IPS DF 6.9 (cell line): ENCODE measurements at regions not wholly inside any gene's neighbourhood (a gene's known extent, or its start where the extent isn't known, plus 50 kb on each side); places are given as distances from the start of the nearest gene placed in this dataset.
"Not testable (repeated sequence)": the region's sequence is repeated elsewhere in the genome, so short reads cannot be mapped to it uniquely, and the experiment has no call there.

Source experiments
- DNase-seq: peaks from one replicate; pipeline ENCODE4 v3.0.0-alpha.2; 2013; ENCODE audit warnings: low read depth, low spot score
- H3K27ac ChIP-seq: one replicate; pipeline ENCODE4 v1.5.1; 2013; ENCODE audit warnings: low read length, control low read depth
- H3K27me3 ChIP-seq: 2 replicates; pipeline ENCODE4 v1.6.1; 2013; ENCODE audit warnings: mild to moderate bottlenecking, low read length; ENCODE audit not compliant: control insufficient read depth, insufficient read depth
- H3K36me3 ChIP-seq: 2 replicates; pipeline ENCODE4 v1.6.1; 2013; ENCODE audit warnings: low read length; ENCODE audit not compliant: control insufficient read depth, insufficient read depth
- H3K4me1 ChIP-seq: 2 replicates; pipeline ENCODE4 v1.6.1; 2013; ENCODE audit warnings: low read length; ENCODE audit not compliant: control insufficient read depth, insufficient read depth
- H3K4me3 ChIP-seq: 2 replicates; pipeline ENCODE4 v1.5.1; 2013; ENCODE audit warnings: mild to moderate bottlenecking, low read length
- H3K9me3 ChIP-seq: 2 replicates; pipeline ENCODE4 v1.6.1; 2013; ENCODE audit warnings: low read length, inconsistent platforms; ENCODE audit not compliant: control insufficient read depth, insufficient read depth
- WGBS: extraction: QIAGEN DNeasy Blood & Tissue Kit; methylation state at CpG from one replicate; pipeline ENCODE4 v1.1.7; 2013; ENCODE audit warnings: mixed read lengths, missing lambda C conversion rate; ENCODE audit not compliant: insufficient read length, insufficient coverage; 5-methylcytosine and 5-hydroxymethylcytosine counted together

DNA sequence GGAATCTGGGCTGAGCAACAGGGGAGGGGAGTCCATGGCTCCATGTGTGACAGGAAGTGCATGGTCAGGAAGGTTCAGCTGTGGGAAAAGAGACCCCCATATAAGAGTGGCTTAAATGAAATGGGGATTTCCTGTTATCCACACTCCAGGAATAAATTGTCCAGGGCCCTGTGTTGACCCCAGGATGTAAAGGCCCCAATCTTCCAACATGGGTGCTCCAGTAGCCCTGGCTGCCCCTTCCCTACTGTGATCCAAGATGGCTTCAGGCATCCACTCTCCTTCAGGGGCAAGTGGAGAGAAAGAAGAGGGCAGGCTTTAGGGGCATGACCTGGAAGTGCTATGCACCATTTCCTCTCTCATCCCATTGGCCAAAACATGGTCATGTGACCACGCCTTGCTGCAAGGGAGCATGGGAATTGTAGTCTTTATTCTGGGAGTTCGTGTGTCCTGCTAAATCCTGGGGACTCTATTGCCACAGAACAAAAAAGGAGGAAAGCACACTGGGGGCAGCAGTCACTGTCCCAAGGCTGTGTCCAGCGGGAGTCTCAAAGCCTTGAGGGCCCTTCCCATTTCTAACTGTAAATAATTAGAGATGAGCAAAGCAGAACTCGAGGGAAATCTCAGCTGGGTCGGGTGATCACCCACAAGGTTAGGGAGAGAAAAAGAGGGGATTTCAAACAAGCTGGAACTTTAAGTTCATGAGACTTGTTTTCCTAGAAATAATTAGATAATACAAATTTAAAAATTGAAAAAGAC, 289.2 kb downstream of the ADGRD1 start:
- H3K27ac ChIP-seq: no peak overlapping the region
- peak; percentile 48 for DNase-seq

DNA sequence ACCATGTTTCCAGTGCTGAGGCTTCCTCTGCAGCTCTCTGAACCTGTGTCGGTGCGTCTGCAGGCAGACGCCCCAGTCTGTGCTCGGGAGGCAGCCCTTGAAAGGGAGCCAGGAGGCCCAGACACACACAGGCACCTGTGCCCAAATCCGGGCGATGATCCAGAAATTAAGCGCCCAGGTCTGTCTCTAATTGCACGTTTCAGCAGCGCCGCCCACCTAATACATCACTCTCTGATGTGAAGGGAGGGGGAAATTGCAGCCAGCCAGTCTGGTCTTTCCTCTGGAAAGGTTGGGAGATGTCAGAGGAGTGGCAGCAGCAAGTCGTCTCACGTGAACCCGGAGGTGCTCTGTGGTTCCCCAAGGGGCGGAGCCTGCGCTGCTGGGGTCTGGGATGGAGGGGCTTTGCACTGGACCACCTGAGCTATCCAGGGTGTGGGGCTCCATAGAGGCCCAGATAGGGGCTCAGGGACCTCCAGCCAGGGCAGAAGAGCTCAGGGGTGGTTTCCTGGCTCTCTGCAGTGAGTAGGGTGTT, 290.5 kb downstream of the ADGRD1 start:
- H3K27me3 ChIP-seq, H3K9me3 ChIP-seq, H3K36me3 ChIP-seq, H3K4me3 ChIP-seq, H3K4me1 ChIP-seq, DNase-seq, H3K27ac ChIP-seq: not testable (repeated sequence)
- no CpG with 5 or more reads among the region's 15 CpGs for WGBS

More for the DNA sequence above, 289.2 kb downstream of the ADGRD1 start:
- Histone ChIP-seq H3K4me3 (no peak overlapping the region), H3K27me3 (no peaks in the 10 kb centered on the region), H3K9me3 (no peaks in the 10 kb centered on the region), H3K4me1 (no peaks in the 10 kb centered on the region; the same call in 1 of the 2 replicates), H3K36me3 (no peaks in the 10 kb centered on the region)
- WGBS: no CpG with 5 or more reads among the region's 5 CpGs

DNA sequence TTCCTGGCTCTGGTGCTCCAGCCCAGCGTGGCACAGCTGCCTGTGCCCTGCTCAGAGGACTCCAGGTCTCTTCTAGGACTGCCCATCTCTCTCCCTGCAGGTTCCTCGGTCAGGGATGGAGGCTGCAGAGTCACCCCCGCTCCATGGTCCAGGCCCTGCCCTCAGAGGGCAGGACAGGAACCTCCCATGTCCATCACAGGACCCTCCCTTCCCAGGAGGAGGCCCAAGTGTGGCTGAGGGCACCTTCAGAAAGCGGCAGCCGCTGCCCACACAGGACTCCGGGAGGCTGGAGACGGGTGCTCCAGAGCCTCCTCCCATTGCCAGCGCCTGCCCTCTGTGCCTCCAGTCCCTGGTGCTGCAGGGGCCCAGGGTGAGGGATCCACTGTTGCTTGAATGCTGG, 291.5 kb downstream of the ADGRD1 start:
- not testable (repeated sequence) for DNase-seq, H3K27ac ChIP-seq, H3K4me3 ChIP-seq, H3K36me3 ChIP-seq, H3K27me3 ChIP-seq, H3K9me3 ChIP-seq, H3K4me1 ChIP-seq
- WGBS: no CpG with 5 or more reads among the region's 8 CpGs

DNA sequence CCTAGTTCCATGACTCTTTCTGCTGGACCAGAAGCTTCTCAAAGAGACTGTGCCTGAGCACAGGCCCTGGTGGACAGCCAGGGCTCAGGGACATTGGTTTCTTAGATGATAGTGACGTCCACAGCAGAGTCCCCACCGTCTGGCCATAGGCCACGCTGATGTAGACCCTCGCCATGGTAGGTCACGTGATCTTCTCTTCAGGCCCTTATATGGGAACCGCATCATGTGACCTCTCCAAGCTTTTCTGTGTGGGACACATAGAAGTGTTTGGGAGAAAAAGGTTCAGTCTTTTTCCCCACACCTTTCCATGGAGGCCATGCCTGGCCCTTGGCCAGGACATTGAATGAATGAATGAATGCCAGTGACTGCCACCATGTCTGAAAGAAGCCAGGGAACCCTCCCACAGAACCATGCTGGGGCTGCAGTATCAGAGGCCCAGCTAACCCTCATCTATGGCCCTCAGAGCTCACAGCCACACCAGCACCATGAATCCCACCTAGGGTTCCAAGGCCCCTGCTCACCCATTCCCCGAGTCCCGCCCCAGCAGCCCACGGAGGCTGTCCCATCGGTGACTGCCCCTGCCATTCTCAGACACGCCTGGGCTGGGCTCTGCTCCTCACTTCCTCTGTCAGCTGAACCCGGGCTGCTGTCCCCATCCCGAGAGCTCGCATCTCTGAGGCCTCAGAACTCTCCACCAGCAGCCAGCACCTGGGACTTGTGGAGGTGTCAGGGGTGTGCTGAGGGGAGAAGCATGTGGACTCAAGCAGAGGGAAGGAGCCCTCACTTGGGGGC, 292.1 kb downstream of the ADGRD1 start:
- Histone ChIP-seq H3K27me3 (no peaks in the 10 kb centered on the region), H3K27ac (no peak overlapping the region), H3K4me1 (no peaks in the 10 kb centered on the region; the same call in 1 of the 2 replicates), H3K36me3 (no peaks in the 10 kb centered on the region), H3K9me3 (no peaks in the 10 kb centered on the region), H3K4me3 (no peak overlapping the region)
- DNase-seq: no peak
- no CpG with 5 or more reads among the region's 14 CpGs for WGBS

DNA sequence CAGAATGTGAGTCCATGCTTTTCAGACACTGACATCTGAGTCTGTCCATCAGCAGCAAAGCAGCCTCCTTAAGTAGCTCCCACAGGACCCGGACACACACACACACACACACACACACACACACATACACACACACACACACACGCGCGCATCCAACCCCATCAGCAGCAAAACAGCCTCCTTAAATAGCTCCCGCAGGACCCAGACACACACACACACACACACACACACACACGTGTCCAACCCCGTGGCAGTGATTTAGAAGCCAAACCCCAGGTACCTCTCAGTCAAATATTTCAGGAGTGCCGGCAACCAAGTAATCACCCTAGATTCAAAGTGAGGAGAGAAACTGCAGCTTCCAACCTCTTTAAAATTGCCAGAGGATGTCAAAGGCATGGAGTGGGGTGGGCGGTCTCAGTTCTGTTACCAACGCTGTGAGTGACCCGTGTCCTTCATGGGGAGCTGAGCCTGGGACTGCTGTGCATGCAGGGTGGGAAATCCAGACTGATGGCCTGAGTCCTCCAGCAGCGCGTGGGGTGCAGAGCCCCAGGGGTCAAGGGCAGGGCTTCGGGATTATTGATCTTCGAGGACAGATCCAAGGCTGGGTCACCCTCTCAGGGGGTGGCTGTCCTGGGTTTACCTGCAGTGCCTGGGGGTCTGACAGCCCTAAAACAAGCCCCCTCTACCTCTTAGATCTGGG, 293.5 kb downstream of the ADGRD1 start:
- not testable (repeated sequence) for H3K36me3 ChIP-seq, DNase-seq, H3K27me3 ChIP-seq, H3K4me3 ChIP-seq, H3K4me1 ChIP-seq, H3K27ac ChIP-seq, H3K9me3 ChIP-seq
- no CpG with 5 or more reads among the region's 15 CpGs for WGBS

DNA sequence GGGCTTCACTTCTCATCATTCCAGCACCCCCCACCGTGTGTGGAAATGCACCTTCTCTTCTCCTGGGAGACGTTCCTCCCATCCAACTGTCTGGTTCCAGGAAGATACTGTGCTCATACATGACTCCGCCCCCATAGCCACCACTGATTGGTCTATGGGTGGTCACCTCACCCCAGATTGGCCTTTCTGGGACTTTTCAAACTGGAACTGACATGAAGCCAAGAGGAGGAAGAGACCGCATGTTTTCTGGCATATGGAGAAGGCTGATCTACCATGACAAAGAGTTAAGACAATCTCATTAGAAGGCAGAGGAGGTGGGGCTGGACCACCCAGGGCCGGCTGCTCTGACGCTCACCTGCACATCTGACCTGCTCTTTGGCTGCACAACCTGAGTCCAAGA, 294.2 kb downstream of the ADGRD1 start:
- not testable (repeated sequence) for H3K27ac ChIP-seq, H3K36me3 ChIP-seq, H3K4me1 ChIP-seq, DNase-seq, H3K4me3 ChIP-seq, H3K9me3 ChIP-seq, H3K27me3 ChIP-seq
- WGBS: no CpG with 5 or more reads among the region's 6 CpGs

DNA sequence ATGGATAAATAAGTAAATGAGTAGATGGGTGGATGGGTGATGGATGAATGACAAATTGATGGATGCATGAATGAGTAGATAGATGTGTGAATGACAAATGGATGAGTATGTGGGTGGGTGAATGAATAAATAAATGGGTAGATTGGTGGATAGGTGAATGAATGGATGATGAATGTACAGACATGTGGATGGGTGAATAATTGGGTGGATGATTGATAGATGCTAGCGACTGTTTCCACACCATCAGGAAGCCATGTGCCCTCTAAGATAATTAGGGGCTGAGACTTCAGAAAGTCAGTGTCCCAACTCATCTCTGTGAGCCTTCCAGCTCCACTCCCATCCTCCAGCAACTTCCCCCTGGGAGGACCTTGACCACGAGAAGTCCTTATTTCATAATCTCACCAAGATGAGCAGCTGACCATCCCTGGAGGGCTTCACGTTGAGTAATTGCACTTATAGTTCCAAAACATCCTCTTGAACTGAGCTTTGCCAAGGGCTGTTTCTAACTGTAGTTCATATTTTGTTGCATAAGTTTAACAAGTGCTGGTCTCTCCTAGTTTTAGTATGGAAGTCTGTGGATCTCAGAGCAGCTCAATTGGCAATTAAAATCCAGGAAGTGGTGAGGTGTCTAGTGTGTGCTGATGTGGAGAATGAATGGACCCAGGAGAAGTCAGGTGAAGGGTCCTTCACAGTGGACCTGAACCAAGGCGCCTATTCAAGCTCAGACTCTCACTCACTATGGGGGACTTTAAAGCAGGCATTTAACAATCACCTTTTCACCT, 295.7 kb downstream of the ADGRD1 start:
- no peak overlapping the region for H3K27ac ChIP-seq
- H3K27me3 ChIP-seq: no peaks in the 10 kb centered on the region
- H3K4me3 ChIP-seq: no peak overlapping the region
- no CpG with 5 or more reads among the region's 4 CpGs for WGBS
- no peaks in the 10 kb centered on the region for H3K9me3 ChIP-seq
- no peaks in the 10 kb centered on the region; the same call in 1 of the 2 replicates for H3K4me1 ChIP-seq
- DNase-seq: no peak
- H3K36me3 ChIP-seq: no peaks in the 10 kb centered on the region; the same call in 1 of the 2 replicates

DNA sequence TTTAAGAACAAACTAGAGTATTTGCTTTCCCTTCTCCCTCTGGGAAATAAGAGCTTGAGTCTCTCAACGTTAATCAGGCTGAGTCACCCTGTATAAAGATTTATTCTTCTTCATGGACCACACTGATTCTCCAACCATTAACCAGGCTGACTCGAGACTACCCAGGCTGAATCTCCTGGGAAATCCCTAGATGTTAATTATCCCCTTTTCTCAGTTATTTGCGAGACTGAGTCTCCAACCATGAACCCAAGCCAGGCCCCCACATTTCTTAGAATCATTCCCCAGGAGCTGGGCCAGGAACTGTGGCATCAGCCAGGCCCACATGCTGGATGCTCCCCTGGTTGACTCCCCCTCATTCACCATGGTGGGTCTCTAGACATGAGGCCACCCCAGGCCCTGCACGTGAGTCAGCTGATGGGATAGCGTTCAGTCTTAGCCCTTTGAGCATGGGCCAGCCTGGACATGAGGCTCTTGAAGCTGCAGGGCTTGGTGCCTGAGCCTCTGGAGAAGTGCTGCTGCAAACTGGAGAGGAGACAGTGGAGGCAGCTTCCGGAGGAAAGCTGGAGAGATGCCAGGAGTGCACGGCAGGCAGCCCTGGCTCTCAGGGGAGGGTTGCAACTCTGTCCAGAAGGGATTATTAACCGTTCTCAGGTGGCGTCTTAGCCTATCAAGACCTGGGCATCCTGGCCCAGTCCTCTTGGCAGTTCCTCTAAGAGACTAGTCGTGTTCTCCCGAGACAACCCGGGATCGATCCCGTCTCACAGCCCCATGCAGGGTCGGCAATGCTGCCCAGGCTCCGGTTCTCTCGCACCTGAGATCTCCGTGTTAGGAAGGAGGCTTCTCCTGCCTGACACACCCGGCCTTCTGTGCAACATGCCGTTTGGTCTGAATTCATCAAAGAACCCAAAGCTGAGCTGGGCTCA, 296.6 kb downstream of the ADGRD1 start:
- Histone ChIP-seq H3K9me3 (no peaks in the 10 kb centered on the region), H3K4me3 (no peak overlapping the region)
- WGBS: no CpG with 5 or more reads among the region's 20 CpGs

DNA sequence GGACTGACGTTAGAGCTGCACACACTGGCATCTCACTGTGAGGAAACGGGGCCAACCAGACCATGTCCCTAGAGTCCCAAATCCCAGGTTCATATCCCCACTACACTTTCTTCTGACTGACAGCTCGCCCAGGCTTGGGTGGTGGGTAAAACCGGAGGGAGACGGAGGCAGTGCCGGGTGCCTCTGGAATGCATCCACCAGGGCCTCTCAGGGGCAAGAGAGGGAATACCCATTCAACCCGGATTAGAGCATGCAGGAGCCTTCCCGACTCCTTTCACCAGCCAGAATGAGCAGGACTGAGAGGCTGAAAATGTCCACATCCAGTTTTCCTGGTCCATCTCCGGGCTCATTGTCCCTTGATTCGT, 297.2 kb downstream of the ADGRD1 start:
- H3K4me3 ChIP-seq: no peak overlapping the region
- no peaks in the 10 kb centered on the region; the same call in 1 of the 2 replicates for H3K4me1 ChIP-seq
- H3K27me3 ChIP-seq: no peaks in the 10 kb centered on the region
- no peak overlapping the region for H3K27ac ChIP-seq
- WGBS: no CpG with 5 or more reads among the region's 10 CpGs
- H3K36me3 ChIP-seq: no peaks in the 10 kb centered on the region; the same call in 1 of the 2 replicates
- H3K9me3 ChIP-seq: no peaks in the 10 kb centered on the region
- DNase-seq: no peak

More for the DNA sequence above, 296.6 kb downstream of the ADGRD1 start:
- Histone ChIP-seq H3K27me3 (no peaks in the 10 kb centered on the region), H3K27ac (no peak overlapping the region), H3K4me1 (no peaks in the 10 kb centered on the region; the same call in 1 of the 2 replicates), H3K36me3 (no peaks in the 10 kb centered on the region; the same call in 1 of the 2 replicates)
- DNase-seq: no peak
